GM21360 (cell line): ENCODE measurements at regions not wholly inside any gene's neighbourhood (a gene's known extent, or its start where the extent isn't known, plus 50 kb on each side); places are given as distances from the start of the nearest gene placed in this dataset.

Experiments
- ATAC-seq: cut with Tn5 transposase; IDR thresholded peaks from one replicate; pipeline ENCODE4 v1.9.1; 2021; ENCODE audit warnings: mild to moderate bottlenecking, moderate library complexity; ENCODE audit not compliant: unreplicated experiment

DNA sequence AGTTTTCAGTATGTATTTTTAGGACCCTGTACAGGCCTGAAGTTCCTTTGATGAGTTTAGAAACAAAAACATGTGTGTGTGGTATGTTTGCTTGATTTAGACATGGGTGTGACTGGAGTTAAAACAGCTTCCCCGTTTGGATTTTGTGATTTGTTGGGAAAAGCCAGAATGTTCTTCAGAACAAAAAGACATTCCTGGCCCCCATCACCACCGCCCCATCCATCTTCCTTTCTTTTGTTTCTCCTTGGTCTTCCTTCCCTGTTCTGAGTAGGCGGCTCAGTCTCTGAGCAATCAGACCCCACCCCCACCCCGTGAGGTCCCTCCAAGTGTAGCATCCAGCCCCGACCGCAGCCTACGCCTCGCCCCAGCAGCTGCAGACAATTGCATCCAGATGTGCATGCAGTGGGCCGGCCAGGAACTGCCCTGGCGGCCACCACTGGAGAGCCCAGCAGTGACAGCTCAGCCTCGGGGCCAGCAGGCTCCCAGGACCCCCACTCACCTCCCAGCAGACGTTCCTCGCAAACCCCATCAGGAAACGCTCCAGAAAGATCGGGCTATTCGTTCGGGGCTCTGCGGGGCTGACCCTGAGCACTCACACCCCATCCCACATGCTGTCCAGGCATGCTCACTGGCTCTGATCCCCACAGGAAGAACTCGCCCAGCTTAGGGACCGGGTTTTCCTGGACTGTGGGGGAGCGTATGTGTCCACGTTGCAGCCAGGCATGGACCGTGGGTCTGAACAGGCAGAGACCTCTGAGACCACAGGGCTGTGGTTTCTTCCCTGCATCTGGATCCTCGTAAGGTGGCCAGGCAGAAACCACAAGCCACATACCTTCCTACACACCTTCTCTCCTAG is 99.8 kb upstream of the CDH5 start:
- ATAC-seq = no peak

DNA sequence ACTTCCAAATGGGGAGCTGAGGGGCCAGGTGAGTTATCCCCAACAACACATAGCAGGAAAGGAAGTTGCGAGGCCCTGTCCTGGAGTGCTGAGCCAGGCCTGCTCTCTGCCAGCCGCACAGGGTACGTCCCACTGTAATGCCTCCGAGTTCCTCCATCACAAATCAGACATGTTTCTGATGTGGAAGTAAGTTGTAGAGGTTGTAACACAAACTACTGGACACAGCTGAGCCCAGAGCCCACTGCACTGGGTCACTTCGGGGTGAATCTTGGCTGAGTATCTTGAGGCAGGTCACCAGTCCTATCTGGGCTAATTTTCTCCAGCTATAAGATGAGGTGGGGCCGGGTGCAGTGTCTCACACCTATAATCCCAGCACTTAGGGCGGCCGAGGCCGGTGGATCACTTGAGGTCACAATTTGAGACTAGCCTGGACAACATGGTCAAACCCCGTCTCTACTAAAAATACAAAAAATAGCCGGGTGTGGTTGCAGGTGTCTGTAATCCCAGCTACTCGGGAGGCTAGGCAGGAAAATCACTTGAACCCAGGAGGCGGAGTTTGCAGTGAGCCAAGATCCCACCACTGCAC is 100.8 kb upstream of the CDH5 start:
- no peak for ATAC-seq

DNA sequence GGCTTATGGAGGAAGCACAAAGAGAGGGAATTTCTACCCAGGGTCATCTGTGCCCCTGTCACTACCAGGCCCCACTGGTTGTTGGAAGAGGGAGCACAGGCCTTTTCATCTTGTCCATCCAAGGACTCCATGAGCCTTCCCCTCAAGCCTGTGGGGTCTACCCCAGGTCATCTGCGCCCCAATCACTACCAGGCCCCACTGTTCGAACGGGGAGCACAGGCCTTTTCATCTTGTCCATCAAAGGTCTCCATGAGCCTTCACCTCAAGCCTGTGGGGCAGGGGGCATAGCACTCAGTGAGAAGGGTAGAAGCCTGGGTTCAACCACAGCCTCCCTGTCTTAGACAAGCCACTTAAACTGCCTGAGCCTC is 101.5 kb upstream of the CDH5 start:
- ATAC-seq = no peak

DNA sequence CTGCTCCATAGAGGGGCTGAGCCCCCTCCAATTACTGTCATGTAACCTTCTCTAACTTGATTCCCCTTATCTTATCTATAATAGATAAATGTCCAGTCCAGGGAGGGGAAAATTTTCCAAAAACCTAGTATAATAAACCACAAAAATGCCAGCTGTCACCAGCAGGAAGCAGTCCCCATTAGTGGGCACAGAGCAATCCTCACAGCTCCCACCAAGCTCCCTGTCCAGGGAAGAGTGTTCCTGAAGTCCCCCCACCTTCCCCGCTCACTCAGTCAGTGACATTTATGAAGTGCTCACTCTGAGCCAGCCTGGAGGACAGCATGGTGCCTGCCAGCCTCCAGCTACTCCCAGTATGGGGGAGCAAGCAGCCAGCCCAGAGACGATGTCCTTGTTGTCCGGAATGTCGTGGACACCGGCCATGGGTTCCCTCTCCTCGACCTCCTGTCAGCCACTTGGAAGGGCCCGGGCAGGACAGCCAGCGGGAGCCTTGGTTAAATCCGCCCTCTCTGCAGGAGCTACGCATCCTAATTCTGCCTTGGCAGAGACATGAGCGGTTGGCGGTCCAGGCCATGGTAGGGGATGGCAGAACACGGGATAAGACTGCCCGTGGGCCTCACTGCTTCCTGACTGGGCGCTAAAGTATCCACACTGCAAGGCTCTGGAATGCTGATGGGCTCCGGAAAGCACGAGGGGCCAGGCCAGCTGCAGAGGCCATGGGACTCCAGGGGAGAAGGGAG is 102.0 kb upstream of the CDH5 start:
- no peak for ATAC-seq

- ATAC-seq = no peak
Measured at GRCh38 chr16:66263973-66264310, 102.5 kb upstream of the CDH5 start.

- no peak for ATAC-seq
Measured at GRCh38 chr16:66263168-66263972, 103.1 kb upstream of the CDH5 start.

- no peak for ATAC-seq
Measured at GRCh38 chr16:66262253-66263167, 104.0 kb upstream of the CDH5 start.

GRCh38 chr16:66261826-66262225 is 104.7 kb upstream of the CDH5 start:
- ATAC-seq = no peak

GRCh38 chr16:66260522-66261254 is 105.8 kb upstream of the CDH5 start:
- no peak for ATAC-seq

- no peak for ATAC-seq
Measured at GRCh38 chr16:66258916-66259845, 107.3 kb upstream of the CDH5 start.

- ATAC-seq = no peak
Measured at GRCh38 chr16:66256919-66257318, 109.6 kb upstream of the CDH5 start.

- ATAC-seq = no peak
Measured at GRCh38 chr16:66255647-66256046, 110.8 kb upstream of the CDH5 start.

DNA sequence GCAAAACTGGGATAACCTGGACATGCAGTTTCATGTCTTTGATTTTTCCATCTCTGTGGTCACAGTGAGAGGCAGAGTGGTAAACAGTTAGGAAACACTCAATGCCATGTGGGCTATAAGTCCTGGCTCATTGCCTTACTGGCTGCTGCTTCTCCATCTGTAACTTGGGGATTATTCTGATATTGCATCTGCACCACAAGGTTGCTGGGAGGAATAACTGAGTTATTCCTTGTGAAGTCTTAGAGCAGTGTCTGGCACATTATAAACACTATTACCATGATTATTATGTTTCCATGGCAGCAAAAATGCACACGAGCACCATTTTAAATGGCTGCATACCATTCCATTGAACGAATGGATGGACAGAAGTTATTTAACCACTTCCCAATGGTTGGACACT is 111.7 kb upstream of the CDH5 start:
- no peak for ATAC-seq

DNA sequence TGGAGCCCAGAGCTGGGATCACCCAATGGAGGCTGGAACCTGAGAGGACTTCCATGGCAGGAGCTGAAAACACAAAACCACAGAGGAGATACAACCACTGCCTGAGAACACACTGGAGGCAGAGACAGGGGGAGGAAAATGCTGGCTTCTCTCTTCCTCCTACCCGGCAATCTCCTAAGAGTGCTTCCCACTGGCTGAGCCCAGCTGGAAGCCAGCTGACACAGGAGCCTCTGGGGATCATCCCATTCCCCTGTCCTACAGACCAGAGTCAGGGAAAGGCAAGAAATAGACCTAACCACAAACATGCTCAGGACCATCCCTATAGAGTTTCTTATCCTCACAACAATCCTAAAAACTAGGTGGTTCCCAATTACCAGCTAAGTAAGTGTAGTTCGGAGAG is 112.4 kb upstream of the CDH5 start:
- no peak for ATAC-seq

DNA sequence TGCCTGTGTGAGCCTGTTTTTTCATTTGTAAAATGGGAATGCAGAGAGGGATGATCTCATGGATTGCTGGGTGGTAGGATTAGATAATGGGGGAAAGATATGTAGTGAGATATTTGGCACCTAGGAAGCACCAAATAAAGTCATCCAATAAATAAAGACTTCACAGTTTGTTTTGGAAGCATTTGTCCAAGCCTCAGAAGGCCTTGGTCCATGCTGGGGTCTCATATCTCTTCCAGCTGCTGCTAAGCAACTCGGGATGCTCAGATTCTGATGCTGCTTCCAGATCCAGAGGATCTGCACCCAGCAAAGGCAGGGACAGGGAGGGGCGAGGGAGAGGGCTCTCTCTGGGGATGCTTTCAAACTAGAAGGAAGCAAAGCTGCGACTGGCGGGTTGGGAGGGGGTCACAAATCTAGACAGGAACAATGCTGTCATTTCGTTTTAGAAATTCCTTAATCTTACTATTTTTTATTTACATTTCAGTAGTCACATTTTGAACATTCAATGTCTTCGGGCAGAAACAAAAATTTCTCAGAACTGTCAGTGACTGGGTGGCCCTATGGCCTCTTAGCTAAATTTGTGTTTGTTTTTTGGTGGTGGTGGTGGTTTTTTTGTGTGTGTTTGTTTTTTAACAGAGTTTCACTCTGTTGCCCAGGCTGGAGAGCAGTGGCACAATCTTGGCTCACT is 114.9 kb upstream of the CDH5 start:
- no peak for ATAC-seq

- ATAC-seq = no peak
Measured at GRCh38 chr16:66250686-66251431, 115.6 kb upstream of the CDH5 start.
